SK-N-SH (cell line): ENCODE measurements at regions not wholly inside any gene's neighbourhood (a gene's known extent, or its start where the extent isn't known, plus 50 kb on each side); places are given as distances from the start of the nearest gene placed in this dataset.

ENCODE experiments used
- CTCF ChIA-PET: fragments of 300-600, 350-600 bp; formaldehyde crosslinking; extraction: SDS; loops from one replicate; lab custom pipeline; 2021; lab: Yijun Ruan, JAX
- POLR2A ChIA-PET: fragments of 350-600 bp; sonication (Branson Sonifier 250); formaldehyde crosslinking; extraction: SDS; loops from one replicate; lab custom pipeline; 2020; ENCODE audit warnings: antibody characterized with exemption, inconsistent platforms; lab: Yijun Ruan, JAX
- DNase-seq: peaks from one replicate; pipeline ENCODE4 v3.0.0; 2012
- H2AFZ ChIP-seq: fragments of 200-600 bp; sonication (generic); 2 replicates; pipeline ENCODE4 v1.8.1; 2016; ENCODE audit warnings: antibody characterized with exemption, mild to moderate bottlenecking, low read depth
- H3F3A ChIP-seq: fragments of 200-600 bp; sonication (generic); replicated peaks from 2 replicates; pipeline ENCODE3; 2016; ENCODE audit warnings: antibody characterized with exemption, mild to moderate bottlenecking; ENCODE audit not compliant: insufficient read depth
- H3K27ac ChIP-seq, 2 experiments: fragments of 200-500 bp in 1 of 2; fragments of 200-600 bp in 1 of 2; sonication (Bioruptor generic) in 1 of 2; sonication (generic), shearing (Covaris generic) in 1 of 2; 2 replicates each; pipeline versions ENCODE4 v1.5.1 to v1.6.1; 2014 to 2016; ENCODE audit warnings: low read depth in 2 of 2, inconsistent platforms in 1 of 2, low read length in 1 of 2, mild to moderate bottlenecking in 1 of 2, mixed read lengths in 1 of 2
- H3K27me3 ChIP-seq: fragments of 200-600 bp; sonication (generic), shearing (Covaris generic); 2 replicates; pipeline ENCODE4 v1.6.1; 2016; ENCODE audit warnings: mixed run types; ENCODE audit not compliant: insufficient read depth
- H3K36me3 ChIP-seq, 2 experiments: fragments of 200-500 bp in 1 of 2; fragments of 200-600 bp in 1 of 2; sonication (Bioruptor generic) in 1 of 2; sonication (generic) in 1 of 2; replicated peaks in 1 of 2; 2 replicates each; pipeline versions ENCODE3 to v1.5.1; 2014 to 2016; ENCODE audit warnings: low read length in 1 of 2, mild to moderate bottlenecking in 1 of 2; ENCODE audit not compliant: insufficient read depth in 2 of 2, control insufficient read depth in 1 of 2
- H3K4me1 ChIP-seq, 2 experiments: fragments of 200-500 bp in 1 of 2; fragments of 200-600 bp in 1 of 2; sonication (Bioruptor generic) in 1 of 2; sonication (generic), shearing (Covaris generic) in 1 of 2; 2 replicates each; pipeline versions ENCODE4 v1.5.1 to v1.6.1; 2014 to 2016; ENCODE audit warnings: low read depth in 1 of 2, low read length in 1 of 2, mixed run types in 1 of 2; ENCODE audit not compliant: insufficient read depth in 2 of 2, control insufficient read depth in 1 of 2
- H3K4me2 ChIP-seq: fragments of 200-600 bp; sonication (generic), shearing (Covaris generic); 2 replicates; pipeline ENCODE4 v1.6.1; 2017; ENCODE audit warnings: mixed run types
- H3K4me3 ChIP-seq, 2 experiments: fragments of 200-500 bp in 1 of 2; fragments of 200-600 bp in 1 of 2; sonication (Bioruptor generic) in 1 of 2; sonication (generic), shearing (Covaris generic) in 1 of 2; 2 replicates each; pipeline versions ENCODE4 v1.5.1 to v1.8.1; 2014 to 2016; ENCODE audit warnings: low read depth in 2 of 2, inconsistent platforms in 1 of 2, low read length in 1 of 2, mild to moderate bottlenecking in 1 of 2, mixed read lengths in 1 of 2, moderate library complexity in 1 of 2
- H3K79me2 ChIP-seq: fragments of 200-600 bp; sonication (generic); 2 replicates; pipeline ENCODE4 v1.8.1; 2017; ENCODE audit warnings: mild to moderate bottlenecking; ENCODE audit not compliant: insufficient read depth
- H3K9ac ChIP-seq: fragments of 200-600 bp; sonication (generic); 2 replicates; pipeline ENCODE4 v1.6.1; 2017; ENCODE audit warnings: mixed run types
- H3K9me2 ChIP-seq: fragments of 200-600 bp; sonication (generic); 2 replicates; pipeline ENCODE4 v1.6.1; 2017; ENCODE audit warnings: mixed run types
- H3K9me3 ChIP-seq: fragments of 200-600 bp; sonication (generic); 2 replicates; pipeline ENCODE4 v1.6.1; 2017; ENCODE audit warnings: mixed run types, mild to moderate bottlenecking, moderate library complexity
- H4K20me1 ChIP-seq: fragments of 200-600 bp; sonication (generic); 2 replicates; pipeline ENCODE4 v1.6.1; 2017; ENCODE audit warnings: mild to moderate bottlenecking, mixed run types; ENCODE audit not compliant: insufficient read depth
- CTCF ChIP-seq: fragments of 200-600 bp; sonication (generic); IDR thresholded peaks from 2 replicates; pipeline ENCODE4 v1.6.1; 2017; ENCODE audit warnings: antibody characterized with exemption, mild to moderate bottlenecking, moderate library complexity
- ELF1 ChIP-seq: IDR thresholded peaks from 2 replicates; pipeline ENCODE4 v1.4.0; 2012
- EZH2phosphoT487 ChIP-seq: fragments of 200-600 bp; sonication (generic); IDR thresholded peaks from 2 replicates; pipeline ENCODE4 v1.6.1; 2017; ENCODE audit warnings: low read depth, mixed run types, mild to moderate bottlenecking, antibody characterized with exemption, moderate library complexity, borderline replicate concordance
- FOXJ3 ChIP-seq: sonication (generic); formaldehyde crosslinking; IDR thresholded peaks from 2 replicates; pipeline ENCODE4 v1.5.1; 2020; ENCODE audit warnings: mild to moderate bottlenecking, missing genetic modification reagents
- FOXM1 ChIP-seq: IDR thresholded peaks from 2 replicates; pipeline ENCODE4 v1.4.0; 2012; ENCODE audit warnings: low read depth, mild to moderate bottlenecking
- GABPA ChIP-seq: IDR thresholded peaks from 2 replicates; pipeline ENCODE4 v1.4.0; 2012; ENCODE audit warnings: low read depth, mild to moderate bottlenecking
- GATA2 ChIP-seq: sonication (generic); formaldehyde crosslinking; IDR thresholded peaks from 2 replicates; pipeline ENCODE4 v1.5.0; 2020; ENCODE audit warnings: mild to moderate bottlenecking, missing genetic modification reagents
- MEF2A ChIP-seq: IDR thresholded peaks from 2 replicates; pipeline ENCODE4 v1.4.0; 2012; ENCODE audit warnings: low read depth, borderline replicate concordance
- MXI1 ChIP-seq: IDR thresholded peaks from 2 replicates; pipeline ENCODE4 v1.6.1; 2012; ENCODE audit warnings: mild to moderate bottlenecking, low read depth, low read length, improper control_type of control experiment
- NFIC ChIP-seq: IDR thresholded peaks from 2 replicates; pipeline ENCODE4 v1.4.0; 2012; ENCODE audit warnings: borderline replicate concordance
- NRF1 ChIP-seq: IDR thresholded peaks from 2 replicates; pipeline ENCODE4 v1.6.1; 2012; ENCODE audit warnings: low read depth, mild to moderate bottlenecking, low read length
- PBX3 ChIP-seq: IDR thresholded peaks from 2 replicates; pipeline ENCODE4; 2012
- REST ChIP-seq: IDR thresholded peaks from 2 replicates; pipeline ENCODE4 v1.6.1; 2012; ENCODE audit warnings: mild to moderate bottlenecking, low read depth, low read length, moderate library complexity
- RFX5 ChIP-seq: IDR thresholded peaks from 2 replicates; pipeline ENCODE4 v1.6.1; 2012; ENCODE audit warnings: mild to moderate bottlenecking, improper control_type of control experiment, low read length
- SIN3A ChIP-seq: IDR thresholded peaks from 2 replicates; pipeline ENCODE4 v1.6.1; 2012; ENCODE audit warnings: low read depth, mild to moderate bottlenecking, low read length, moderate library complexity, borderline replicate concordance
- TAF1 ChIP-seq: IDR thresholded peaks from 2 replicates; pipeline ENCODE4 v1.6.1; 2012; ENCODE audit warnings: low read depth, mild to moderate bottlenecking, low read length, moderate library complexity, borderline replicate concordance
- TEAD4 ChIP-seq: IDR thresholded peaks from 2 replicates; pipeline ENCODE4 v1.4.0; 2012; ENCODE audit warnings: mild to moderate bottlenecking, borderline replicate concordance; ENCODE audit not compliant: insufficient read depth
- YY1 ChIP-seq: IDR thresholded peaks from 2 replicates; pipeline ENCODE4 v1.4.0; 2012; ENCODE audit warnings: low read depth, mild to moderate bottlenecking
- WGBS: methylation state at CpG from one replicate; pipeline ENCODE4 v1.1.6; 2017; ENCODE audit warnings: low lambda C conversion rate; 5-methylcytosine and 5-hydroxymethylcytosine counted together
- TF ChIP-seq, protein P1 (sequence below): fragments of 150-350 bp; IDR thresholded peaks from 2 replicates; pipeline ENCODE4 v1.6.1; 2017; ENCODE audit warnings: antibody characterized with exemption, low read length, low read depth, borderline replicate concordance
- TF ChIP-seq, protein P2 (sequence below): fragments of 150-350 bp; IDR thresholded peaks from 2 replicates; pipeline ENCODE4 v1.6.1; 2016; ENCODE audit warnings: mild to moderate bottlenecking, low read depth, low read length

DNA sequence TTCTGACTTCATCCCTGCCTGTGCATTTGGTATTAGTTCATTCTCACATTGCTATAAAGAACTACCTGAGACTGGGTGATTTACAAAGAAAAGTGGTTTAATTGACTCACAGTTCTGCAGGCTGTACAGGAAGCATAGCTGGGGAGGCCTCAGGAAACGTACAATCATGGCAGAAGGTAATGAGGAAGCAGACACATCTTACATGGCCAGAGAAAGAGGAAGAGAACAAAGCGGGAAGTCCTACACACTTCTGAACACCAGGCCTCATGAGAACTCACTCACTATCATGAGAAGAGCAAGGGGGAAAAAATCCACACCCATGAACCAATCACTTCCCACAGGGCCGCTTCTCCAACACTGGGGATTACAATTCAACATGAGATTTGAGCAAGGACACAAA lies 303.9 kb downstream of the CBLN4 start (continued):
- TF ChIP-seq NRF1 = no peak
- no peak for TF ChIP-seq YY1
- no peak for TF ChIP-seq MXI1
- no peak for TF ChIP-seq RFX5

- Histone ChIP-seq H3K9me3 (no peaks in the 10 kb centered on the region), H4K20me1 (no peaks in the 10 kb centered on the region), H3K27ac (no peak overlapping the region), H3K27me3 (no peaks in the 10 kb centered on the region), H3K4me3 (no peak overlapping the region), H3K4me2 (no peak overlapping the region), H3F3A (no peaks in the 10 kb centered on the region), H3K4me1 (no peaks in the 10 kb centered on the region; a peak in 1 of 4 replicates), H3K36me3 (no peaks in the 10 kb centered on the region), H2AFZ (no peak overlapping the region), H3K9ac (no peak overlapping the region), H3K9me2 (no peaks in the 10 kb centered on the region), H3K79me2 (no peaks in the 10 kb centered on the region)
- TF ChIP-seq EZH2phosphoT487 = no peak
- no peak for TF ChIP-seq FOXJ3
- no peak for TF ChIP-seq MXI1
- TF ChIP-seq, protein P1, sequence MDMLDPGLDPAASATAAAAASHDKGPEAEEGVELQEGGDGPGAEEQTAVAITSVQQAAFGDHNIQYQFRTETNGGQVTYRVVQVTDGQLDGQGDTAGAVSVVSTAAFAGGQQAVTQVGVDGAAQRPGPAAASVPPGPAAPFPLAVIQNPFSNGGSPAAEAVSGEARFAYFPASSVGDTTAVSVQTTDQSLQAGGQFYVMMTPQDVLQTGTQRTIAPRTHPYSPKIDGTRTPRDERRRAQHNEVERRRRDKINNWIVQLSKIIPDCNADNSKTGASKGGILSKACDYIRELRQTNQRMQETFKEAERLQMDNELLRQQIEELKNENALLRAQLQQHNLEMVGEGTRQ = no peak
- TF ChIP-seq FOXM1 = no peak
- TF ChIP-seq NRF1 = no peak
- no peak for TF ChIP-seq REST
- no peak for TF ChIP-seq SIN3A
- no peak for TF ChIP-seq NFIC
- no peak for TF ChIP-seq PBX3
- TF ChIP-seq GABPA = no peak
- TF ChIP-seq, protein P2, sequence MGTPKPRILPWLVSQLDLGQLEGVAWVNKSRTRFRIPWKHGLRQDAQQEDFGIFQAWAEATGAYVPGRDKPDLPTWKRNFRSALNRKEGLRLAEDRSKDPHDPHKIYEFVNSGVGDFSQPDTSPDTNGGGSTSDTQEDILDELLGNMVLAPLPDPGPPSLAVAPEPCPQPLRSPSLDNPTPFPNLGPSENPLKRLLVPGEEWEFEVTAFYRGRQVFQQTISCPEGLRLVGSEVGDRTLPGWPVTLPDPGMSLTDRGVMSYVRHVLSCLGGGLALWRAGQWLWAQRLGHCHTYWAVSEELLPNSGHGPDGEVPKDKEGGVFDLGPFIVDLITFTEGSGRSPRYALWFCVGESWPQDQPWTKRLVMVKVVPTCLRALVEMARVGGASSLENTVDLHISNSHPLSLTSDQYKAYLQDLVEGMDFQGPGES = no peak
- no peak for TF ChIP-seq ELF1
- no peak for TF ChIP-seq GATA2 (CRISPR knock-in tag)
- no peak for TF ChIP-seq TEAD4
- no peak for TF ChIP-seq CTCF
- no peak for TF ChIP-seq MEF2A
- no peak for TF ChIP-seq TAF1
- no peak for DNase-seq
- ChIA-PET POLR2A (no interaction called here), CTCF (no interaction called here)
- whole genome bisulfite sequencing = 11% methylated on average over 1 of the region's 1 CpG
Measured at GRCh38 chr20:55696520-55696919, 308.8 kb downstream of the CBLN4 start.
